HG03575 (cell line): ENCODE measurements at regions not wholly inside any gene's neighbourhood (a gene's known extent, or its start where the extent isn't known, plus 50 kb on each side); places are given as distances from the start of the nearest gene placed in this dataset.

Experiments
- ATAC-seq: cut with Tn5 transposase; IDR thresholded peaks from one replicate; pipeline ENCODE4 v1.9.1; 2021; ENCODE audit not compliant: unreplicated experiment, insufficient number of reproducible peaks, low FRiP score; ENCODE audit errors: extremely low read depth

- no peak for ATAC-seq
These were observed 1571.6 kb downstream of the AACS start for GRCh38 chr12:126636821-126637220.

GRCh38 chr12:126644236-126645020 is 1579.2 kb downstream of the AACS start:
- no peak for ATAC-seq

DNA sequence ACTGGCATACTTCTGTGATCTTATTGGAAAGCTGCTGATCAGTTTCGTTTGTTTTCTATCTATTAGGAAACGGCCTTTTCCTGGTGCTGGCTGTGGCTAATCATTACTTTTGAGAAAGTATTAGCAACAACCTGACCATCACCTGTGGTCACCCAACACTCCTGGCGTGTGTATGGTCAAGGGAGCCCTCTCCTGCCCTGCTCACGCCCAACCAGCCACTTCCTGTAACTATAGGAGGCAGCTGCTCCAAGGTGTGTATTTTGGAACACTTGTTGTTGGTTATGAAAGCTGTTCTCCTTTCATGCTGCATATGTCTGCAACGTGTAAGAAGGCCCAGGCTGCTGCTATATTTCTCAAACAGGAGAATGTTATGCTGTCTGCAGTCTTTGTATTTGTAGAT is 1582.8 kb downstream of the AACS start:
- no peak for ATAC-seq

GRCh38 chr12:126651133-126651532 is 1585.9 kb downstream of the AACS start:
- ATAC-seq = no peak

GRCh38 chr12:126663304-126664094 is 1598.3 kb downstream of the AACS start:
- no peak for ATAC-seq

GRCh38 chr12:126667339-126667738 is 1599.6 kb upstream of the TMEM132C start:
- no peak for ATAC-seq

DNA sequence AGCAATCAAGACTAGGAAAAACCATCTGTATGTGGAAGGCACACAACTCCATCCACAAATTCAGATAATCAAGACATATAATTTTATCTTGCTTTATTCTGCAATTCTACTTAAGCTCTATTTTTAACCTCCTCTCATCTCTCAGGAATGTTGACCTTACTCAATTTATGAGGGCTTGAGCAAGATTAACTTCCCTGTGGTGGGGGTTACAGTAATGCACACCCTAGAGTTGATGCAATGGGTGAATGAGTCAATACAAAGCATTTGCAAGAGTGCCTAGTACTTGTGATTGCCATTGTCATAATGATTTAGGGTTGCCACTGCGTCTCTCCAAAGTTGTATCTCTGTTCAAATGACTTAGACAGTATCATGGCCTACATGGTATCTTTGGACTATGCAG is 1598.4 kb upstream of the TMEM132C start:
- no peak for ATAC-seq

- ATAC-seq = no peak
These were observed 1598.0 kb upstream of the TMEM132C start for GRCh38 chr12:126668961-126669360.

GRCh38 chr12:126676434-126676833 is 1590.5 kb upstream of the TMEM132C start:
- ATAC-seq = no peak

DNA sequence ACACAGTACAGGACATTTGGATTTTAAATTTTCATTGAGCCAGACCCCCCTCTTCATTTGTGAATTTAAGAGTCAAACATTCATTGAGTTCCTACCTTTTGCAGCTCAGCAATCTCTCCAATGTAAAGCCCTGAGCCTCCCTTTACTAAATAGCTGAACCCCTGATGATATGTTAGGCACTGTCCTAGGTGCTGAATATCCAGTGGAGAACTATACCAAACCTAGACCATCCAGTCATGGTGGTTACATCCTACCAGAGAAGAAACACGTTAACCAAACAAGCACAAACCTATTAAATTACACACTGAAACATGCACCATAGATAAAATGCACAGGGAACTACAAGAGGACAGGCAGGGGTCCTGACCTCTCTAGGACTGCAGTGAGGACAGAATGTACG is 1585.3 kb upstream of the TMEM132C start:
- no peak for ATAC-seq

DNA sequence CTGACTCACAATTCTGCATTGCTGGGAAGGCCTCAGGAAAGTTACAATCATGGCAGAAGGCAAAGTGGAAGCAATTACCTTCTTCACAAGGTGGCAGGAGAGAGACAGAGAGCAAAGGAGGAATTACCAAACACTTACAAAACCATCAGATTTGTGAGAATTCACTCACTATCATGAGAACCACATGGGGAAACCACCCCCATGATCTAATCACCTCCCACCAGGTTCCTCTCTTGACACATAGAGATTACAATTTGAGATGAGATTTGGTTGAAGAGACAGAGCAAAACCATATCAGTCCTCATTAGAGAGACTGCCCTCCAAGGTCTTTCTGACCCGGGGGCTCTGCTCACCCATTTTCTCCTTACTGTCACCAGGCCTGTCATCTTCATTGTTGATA is 1582.3 kb upstream of the TMEM132C start:
- ATAC-seq = no peak

DNA sequence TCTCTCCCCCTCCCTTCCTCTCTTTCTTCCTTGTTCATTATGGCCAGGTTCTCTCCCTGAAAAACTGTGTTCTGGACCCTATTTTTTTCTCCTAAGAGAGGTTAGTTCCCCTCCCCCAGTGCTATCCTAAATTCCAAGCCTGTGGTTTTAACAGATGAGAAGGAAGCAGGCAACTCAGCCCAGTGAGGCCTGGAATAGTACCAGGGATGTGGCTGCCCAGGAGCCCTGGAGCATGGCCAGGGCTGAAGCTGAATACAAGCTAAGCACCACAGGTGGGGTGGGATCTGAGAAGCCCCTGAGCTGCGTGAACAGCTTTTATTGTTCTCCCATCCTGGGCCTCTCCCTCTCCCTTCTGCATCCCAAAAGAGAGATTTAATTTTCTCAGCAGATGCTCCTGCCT is 1581.3 kb upstream of the TMEM132C start:
- ATAC-seq = no peak

DNA sequence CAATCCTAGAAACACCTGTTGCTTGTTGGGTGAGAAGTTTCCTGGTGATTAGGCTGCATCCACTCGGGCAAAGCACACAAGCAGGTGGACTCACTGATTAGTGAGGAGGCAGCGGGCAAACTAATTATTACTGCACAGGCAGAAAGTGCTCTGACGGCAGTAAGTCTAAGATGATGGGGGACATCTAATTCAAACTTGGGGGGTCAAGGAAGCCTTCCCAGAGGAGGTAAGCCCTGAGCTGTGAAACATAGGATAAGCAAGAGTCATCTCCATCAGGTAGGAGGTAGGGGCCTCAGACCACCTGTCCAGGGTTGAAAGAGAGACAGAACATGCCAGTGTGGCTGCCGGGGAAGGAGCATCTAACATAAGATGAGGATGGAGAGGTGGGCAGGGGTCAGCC is 1578.4 kb upstream of the TMEM132C start:
- ATAC-seq = no peak

DNA sequence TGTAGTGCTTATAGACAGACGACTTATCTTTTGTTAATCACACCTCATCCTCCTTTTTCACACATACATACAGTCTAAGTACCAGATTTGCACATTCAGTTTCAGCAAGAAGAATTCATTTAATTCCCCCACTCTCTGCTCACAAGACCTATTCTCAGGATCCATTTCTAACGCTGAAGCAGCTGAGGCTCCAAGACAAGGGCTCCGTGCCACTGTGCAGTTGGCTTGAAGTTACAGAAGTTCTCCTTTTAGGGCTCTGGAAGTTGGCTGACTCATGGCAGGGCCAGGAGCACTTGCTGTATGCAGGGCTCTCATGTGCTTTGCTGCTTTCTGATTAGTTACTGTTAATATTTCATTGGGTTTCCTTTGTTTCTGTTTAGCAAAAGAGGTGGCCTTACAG is 1566.9 kb upstream of the TMEM132C start:
- ATAC-seq = no peak

DNA sequence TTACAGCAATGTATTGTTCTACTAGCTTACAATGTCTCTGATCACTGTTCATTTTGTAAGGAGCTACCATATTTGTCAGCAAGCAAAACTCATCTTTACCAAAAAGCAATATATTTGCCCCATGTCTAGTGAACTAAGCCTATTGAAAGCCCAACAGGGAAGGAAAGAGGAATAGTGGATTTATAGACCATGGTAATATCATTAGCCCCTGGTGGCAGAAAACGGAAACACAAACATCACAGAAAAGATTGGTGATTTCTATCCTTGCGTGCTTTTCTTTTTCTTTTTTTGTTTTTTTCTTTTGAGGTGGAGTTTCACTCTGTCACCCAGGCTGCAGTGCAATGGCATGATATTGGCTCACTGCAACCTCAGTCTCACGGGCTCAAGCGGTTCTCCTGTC is 1562.4 kb upstream of the TMEM132C start:
- no peak for ATAC-seq

- no peak for ATAC-seq
These were observed 1560.7 kb upstream of the TMEM132C start for GRCh38 chr12:126706300-126706699.

- ATAC-seq = no peak
These were observed 1558.5 kb upstream of the TMEM132C start for GRCh38 chr12:126708492-126708896.

GRCh38 chr12:126718365-126718764 is 1548.6 kb upstream of the TMEM132C start:
- ATAC-seq = no peak

DNA sequence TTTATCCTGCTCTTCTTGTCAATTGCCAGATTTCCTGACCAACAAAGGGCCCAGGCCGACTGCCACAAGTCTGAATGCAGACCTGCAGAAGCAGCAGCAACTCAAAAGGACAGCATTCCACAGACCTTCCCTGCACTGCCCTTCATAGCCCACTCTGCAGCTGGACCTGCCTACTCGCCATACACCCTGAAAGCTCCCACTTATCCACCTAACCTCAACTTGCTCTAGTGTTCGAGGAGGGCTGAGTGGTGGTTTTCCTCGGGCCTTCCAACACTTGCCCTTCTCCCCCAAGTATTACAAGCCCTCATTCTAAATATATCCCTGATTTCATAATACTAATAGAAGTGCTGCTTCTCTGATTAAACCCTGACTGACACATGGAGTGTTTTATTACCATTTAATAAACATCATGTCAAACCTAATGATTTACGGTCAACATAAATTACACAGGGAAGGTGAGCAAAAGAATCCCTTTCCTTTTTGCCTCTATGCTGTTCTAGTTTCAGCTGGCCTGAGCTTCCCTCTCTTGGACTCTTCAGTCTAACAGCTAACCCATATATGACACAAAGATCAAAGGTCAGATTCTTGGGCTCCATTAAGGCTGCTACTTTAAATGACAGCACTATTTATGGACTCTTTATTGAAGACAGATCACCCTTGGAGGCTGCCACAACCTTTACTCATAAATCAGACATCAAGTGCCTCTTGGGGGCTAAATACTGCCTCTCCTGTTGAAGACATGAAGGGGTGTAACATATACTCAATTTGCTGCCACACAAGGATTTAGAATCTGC is 1546.9 kb upstream of the TMEM132C start:
- ATAC-seq = no peak
